DMS79 treated with DMSO at 0.1 percent for 48 hours (cell line): ENCODE measurements at regions not wholly inside any gene's neighbourhood (a gene's known extent, or its start where the extent isn't known, plus 50 kb on each side); places are given as distances from the start of the nearest gene placed in this dataset.

ENCODE experiments used
- DNase-seq: peaks from one replicate; lab custom pipeline; 2025; lab: John Stamatoyannopoulos, UW

DNA sequence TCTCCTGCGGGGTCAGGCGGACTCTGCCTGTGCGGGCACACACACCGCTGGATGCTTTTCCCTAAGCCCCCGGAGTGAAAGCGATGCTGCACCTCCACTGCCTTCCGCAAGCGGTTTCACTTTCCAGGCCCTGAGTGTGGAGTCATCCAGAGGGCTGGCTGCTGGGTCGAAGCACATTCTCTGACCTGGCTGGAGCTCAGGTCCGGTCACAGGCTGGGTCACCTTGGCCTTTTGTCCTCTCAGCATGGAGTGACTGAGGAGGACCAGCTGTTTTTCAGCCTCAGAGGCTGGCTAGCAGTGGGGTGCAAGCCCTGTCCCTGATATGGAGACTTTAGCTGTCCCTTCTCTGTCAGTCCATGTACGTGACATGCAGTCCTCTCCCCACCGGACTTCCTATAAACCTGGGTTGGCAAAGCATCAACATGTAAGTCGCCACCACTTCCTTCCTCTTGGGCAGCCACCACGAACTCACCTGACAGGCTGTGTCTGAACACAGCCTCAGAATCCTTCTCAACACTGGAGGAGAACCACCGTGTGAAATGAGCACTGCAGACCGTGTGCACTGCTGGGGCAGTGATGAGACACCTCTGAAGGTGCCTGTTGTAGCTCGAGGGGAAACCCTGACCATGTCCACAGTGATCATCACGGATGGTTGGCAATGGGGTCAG is 51.3 kb downstream of the GADD45G start:
- no peak for DNase-seq

DNA sequence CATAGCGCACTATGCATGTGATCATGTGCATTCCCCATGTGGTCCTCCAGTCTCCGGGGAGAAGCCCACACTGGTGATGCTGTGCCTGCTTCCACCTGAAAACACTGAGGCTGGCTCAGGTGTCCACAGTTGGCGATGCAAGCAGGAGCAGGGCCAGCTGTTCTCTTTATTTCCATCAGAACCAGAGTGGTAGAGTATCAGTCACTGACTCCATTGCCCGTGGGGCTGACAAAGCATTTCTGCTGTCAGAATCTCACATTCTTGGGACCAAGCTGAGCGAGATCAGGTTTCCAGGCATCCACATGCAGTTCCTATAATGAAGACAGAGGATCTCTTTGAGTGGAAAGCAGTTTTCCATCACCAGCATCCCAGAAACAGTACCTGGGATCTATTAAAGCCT is 52.5 kb downstream of the GADD45G start:
- no peak for DNase-seq

DNA sequence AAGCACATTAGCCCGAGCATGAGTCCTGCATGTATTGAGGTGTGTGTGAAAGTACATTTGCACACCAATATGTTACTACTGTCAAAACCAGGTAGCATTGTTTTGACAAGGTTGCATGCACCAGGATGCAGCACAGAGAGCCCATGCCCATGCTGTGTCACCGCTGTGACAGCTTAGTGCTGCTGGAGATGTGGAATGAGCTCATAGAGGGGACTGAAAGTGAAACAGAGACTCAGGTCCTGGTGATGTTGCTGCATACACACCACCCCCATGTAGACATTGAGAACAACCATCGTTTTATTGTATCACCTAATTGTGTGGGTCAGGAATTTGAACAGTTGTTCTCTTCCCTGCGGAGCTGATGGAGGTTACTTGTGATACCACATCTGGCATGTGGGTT is 53.0 kb downstream of the GADD45G start:
- DNase-seq = no peak

DNA sequence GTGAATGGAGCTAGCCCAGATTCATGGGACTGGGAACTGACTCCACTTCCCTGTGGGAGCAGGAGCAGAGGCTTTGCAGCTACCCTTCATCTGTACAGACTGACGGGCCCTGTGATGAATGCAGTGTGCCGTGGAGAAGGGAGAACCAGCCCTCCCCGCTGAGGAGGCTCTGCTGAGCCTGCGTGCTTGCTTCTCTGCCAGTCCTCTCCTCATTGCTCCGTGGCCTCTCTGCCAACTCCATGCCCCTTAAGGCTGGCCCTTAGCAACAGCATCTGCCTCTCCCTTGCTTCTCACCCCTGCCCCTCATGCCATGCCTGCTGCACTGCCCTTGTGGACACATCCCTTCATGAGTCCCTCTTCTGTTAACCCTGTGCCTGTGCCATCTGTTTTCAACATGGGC is 53.6 kb downstream of the GADD45G start:
- no peak for DNase-seq

DNA sequence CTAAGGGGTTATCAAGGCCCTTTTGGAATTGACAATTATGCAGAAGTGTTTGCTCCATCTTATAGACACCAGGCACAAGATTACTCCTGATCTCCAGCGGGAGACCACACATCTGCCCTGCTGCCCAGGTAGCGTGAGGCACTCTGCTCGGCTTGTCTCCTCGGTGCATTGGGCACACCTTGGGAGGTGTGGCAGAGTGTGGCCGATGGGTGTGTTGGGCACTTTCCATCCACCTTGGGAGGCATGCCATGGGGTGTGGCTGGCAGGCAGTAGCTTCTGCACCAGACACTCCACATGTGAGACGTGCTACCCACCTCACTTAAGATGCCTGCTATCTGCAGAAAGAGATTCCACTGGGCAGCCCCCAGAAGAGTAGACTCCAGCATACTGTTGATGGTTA is 54.1 kb downstream of the GADD45G start:
- DNase-seq = no peak

DNA sequence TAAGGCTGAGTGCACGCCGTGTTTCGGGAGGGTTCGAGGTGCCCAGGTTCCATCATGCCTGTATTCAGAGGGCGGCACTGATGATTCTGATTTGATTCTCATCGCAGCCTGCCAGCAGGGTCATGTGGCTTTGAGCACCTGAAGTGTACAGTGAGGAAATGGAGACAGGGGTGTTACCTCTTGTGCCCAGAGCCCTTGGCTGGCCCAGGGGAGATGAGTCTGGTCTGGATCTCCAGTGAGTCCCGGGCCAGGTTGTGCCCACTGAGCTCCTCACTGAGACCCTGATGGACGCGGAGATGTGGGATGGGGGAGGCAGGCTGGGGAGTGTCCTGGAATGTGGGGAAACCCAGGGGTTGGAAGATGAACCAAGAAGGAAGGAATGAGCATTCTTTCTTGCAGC is 54.7 kb downstream of the GADD45G start:
- no peak for DNase-seq

DNA sequence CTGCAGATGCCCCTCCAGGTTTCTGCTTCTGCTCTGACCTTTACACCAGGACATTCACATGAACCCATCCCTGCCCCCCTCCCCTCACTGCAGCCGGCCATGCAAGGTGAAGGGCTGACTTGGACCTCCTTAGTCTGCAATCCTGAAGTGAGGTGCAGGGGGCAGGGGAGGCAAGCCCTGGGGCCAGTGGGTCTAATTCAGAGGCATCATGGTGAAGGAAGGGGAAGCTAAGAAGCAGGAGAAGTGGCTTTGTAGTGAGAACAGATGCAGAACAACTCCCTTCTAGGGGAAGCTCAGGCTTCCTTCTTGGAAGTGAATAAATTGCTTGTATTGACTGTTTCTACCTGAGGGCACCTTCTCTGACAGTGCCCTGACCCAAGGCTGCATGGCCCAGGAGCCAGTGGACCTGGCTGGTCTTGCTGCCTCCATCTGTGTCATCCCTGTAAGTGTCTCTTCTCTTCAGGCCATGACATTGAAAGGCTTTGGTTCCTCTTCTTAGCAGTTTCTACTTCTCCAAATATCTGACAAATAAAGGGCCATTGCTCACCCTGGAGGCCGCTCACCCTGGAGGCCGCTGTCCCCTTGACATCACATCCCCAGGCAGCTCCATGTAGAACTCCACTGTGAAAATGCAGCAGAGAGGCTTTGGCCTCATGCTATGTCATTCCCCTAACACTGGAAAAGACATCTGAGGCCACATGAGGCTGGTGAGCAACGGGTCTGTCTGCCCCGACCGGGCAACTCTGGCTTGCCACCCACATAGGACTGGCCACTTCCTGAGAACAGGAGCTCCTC is 55.3 kb downstream of the GADD45G start:
- DNase-seq = no peak

DNA sequence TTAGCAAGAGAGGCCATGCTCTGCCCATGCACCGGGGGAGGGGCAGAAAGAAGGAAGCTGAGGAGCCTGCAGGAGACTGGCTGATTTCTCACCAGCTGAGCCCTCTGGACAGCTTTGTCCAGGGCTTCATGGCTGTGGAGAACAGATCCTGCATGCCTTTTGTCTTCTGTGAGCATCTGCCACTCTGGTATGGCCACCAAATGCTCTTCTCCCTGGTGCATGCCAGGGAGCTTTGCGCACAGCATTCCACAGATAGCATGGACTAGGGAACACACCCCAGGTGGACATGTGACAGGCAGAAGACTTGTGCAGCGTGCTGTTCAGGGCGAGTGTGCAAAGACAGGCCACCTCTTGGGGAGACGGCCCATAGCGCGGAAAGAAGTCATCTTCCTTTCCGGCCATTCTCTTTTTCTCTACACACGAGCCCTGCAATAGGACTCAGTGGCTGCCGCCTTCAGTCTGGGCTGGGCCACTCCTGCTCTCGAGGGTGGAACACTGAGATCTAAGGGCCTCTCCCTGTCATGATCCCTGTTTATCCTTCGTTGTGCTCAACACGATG is 56.7 kb downstream of the GADD45G start:
- no peak for DNase-seq

DNA sequence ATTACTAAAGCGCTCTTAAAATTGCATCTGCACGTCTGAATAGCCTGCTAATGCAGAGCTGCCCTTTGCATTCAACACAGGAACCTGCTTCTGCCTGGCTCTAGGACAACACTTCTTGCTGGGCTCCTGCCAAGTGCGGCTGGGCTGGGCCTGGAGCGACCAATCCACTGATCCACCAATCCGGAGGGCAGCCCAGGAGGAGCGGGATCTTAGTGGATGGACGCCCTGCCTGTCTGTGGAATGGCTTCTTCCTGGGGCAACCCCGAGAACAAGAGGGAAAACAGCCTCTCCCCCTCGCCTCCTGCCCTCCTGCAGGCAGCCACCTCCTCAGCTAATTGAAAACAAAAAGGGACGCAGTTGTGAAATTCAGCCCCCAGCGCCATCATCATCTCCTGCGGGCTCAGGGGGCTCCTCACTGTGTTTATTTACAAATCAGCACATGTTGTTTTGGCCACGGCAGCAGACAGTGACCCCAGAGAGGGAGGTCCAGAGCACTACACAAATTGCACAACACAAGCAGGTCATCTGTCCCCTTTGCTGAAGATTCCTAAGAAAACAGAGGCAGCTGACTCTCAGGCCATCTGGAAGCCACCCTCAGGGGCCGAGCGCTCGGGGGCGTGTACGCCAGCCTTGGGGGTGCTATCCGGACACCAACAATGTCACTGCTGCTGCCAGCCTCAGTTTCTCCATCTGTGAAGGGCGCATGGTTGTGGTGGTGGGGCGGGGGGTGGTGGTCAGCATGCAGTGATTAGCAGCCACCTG is 57.3 kb downstream of the GADD45G start:
- DNase-seq = peak; percentile 93

DNA sequence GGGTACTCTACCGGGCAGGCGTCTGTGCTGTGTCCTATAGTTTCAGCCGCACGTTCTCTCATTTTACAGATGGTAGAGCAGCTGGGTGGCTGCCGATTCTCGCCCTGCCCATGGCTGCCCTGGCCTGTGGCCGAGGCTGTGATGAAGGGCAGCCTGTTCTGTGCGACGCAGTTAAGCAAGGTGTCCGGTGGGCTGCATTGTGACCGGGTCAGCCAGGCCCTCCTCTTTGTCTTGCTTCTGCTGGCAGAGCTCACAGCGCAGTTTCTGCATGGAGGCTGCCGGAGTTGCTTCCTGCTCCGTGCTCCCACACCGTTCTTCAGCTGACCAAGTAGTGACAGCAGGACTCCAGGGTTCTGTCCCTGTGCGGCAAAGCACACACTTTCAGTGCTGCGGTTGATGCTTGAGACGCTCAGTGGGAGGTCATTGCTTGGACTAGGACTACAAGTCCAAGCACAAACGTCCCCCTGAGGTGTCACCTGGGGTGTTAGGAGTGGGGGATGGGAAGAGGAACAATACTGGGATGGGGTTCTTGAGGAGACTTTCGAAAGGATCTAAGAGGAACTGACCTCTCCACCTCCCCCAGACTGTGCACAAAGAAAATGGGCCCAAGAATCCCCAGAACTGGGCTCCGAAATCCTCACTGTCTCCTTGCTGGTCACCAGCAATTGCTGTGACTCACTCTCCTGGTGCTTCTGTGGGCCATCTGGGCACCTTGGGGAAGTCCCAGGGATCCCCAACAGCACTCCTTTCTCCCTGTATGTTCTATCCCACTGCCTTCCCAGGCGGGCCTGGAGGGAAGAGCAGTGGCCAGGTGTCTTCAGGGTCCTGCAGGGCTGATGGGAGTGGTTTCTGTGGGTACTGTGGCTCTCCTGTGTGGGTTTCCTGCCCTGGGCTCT is 58.2 kb downstream of the GADD45G start:
- no peak for DNase-seq

DNA sequence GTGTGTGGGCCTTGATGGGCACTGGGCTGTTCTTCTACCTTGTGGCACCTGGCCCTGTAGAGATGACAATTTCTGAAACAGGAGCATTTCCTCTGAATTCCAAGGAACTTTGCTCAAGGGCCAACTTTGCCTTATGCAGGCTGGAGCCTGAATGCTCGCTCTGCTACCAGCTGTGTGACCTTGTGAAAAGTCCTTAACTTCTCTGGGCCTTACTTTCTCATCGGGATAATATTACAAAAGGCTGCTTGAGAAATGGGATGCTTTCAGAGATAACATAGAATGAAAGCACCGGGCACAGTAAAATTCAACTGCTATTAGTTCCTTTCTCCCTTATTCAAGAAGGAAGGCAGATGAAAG is 58.8 kb downstream of the GADD45G start:
- no peak for DNase-seq

DNA sequence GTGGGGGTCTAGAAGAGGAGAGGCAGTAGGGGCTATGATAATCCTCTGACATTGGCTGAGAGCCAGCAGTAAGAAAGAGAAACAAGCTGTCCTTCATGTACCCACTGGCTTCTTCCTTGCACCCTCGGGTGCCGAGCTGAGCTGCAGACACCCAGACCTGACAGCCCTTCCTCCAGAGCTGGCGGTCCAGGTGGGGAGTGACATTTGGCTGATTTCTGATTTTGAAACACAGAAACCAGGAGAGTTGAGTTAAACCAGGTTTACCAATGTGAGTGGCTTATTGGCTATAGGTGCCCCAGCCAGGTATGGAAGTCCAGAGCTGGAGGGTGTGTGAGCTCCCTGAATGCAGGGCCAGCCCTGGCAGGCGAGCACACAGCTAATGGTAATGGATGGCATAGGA is 59.2 kb downstream of the GADD45G start:
- DNase-seq = no peak

DNA sequence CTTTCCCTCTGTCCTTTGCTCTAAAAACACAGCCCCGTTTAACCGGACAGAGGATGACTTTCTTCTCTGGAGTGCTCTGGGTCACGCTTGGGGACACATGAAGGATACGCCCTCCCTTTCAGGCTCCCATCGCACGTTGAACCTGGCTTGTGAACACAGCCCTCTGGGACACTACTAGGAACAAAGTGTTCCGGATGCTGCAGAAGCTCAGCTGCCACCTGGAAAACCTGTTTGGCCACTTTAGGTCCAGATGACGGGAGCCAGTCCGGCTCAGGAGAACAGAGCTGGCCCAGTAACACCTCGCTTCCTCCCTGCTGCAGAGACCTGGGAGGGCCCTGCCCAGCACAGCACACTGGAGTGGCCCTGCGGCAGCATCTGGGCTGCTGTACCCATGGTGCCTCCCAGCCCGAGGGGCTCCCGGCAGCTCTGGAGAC is 60.1 kb downstream of the GADD45G start:
- peak; percentile 87 for DNase-seq

DNA sequence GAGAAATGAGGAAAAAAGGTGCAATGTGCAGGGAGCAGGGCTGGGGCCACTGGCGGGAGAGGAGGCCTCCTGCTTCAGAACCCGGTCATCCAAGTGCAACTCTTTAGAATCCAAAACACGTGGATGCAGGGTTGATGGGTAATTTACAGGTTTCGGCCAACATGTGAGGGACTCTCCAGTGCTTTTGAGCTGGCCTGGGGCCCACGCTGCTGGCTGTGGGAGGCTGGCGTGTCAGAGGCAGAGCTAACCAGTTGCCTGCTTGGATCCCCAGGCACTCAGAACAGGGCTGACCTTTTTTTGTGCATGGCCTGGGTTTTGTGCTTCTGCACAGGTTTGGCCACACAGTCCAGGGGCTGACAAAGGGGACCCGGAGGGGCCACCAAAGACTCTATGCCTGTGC is 61.6 kb downstream of the GADD45G start:
- DNase-seq = no peak

DNA sequence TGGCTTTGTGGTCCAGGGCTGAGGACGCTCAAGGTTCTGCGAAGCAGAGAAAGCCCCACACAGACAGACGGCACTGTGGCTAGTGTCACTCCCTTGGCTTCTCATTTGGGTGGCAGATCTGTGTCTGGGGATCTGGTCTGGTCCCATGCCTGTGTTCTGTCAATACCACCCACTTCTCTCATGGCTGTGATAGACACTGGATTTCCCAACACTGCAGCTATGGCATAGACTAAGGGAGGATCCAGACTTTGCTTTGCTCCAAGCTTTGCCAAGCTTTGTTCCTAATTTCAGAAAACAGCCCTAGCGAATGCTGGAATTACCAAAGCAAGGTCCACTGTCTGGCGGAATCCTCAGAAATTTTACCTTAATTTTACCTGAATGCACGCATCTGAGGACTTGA is 62.1 kb downstream of the GADD45G start:
- DNase-seq = no peak

DNA sequence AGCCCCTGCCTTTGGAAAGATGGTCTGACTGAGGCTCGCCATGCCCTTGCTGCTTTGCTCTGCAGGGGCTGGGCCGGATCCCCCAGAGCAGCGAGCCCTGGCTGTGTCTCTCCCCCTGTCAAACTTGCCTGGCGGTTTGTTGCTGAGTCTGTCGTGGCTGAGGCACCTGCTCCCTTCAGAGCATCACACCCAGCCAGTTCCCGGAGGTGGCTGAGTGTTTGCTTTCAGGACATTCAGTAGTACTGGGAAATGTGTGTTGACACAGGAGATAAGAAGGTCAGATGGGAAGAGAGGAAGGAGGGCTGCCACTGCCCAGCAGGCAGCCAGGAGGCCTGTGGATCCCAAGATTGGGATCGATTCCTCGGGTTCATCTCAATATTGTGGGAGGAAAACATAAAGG is 62.9 kb downstream of the GADD45G start:
- DNase-seq = peak; percentile 45

DNA sequence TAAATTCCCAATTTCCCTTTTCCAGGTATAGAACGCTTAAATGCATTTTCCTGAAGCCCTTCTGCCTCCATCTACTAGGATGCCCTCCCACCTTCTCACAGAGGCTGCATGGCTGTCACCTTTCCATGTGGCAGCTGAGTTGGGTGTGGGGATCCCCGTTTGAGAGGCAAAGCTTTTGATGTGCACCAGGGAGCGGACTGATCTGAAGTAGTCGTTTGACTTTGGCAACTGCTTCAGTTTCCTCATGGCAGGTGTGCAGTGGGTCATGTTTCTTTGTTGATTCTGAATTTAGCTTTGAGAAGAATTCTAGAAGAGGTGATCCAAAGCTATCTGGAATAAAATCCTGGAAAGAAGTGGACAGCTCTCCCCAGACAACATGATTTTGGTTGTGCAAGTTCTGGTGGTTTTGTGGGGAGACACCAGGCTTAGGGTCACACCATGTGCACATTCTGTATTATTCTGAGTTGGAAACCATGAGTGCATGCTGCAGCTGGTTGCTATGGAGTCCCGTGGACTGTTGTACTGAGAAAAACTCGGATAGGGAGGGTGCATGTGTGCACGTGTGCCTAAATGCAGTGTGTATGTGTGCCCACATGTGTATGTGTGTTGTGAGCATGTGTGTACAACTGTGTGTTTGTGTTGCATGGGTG is 63.5 kb downstream of the GADD45G start:
- DNase-seq = peak; percentile 62

DNA sequence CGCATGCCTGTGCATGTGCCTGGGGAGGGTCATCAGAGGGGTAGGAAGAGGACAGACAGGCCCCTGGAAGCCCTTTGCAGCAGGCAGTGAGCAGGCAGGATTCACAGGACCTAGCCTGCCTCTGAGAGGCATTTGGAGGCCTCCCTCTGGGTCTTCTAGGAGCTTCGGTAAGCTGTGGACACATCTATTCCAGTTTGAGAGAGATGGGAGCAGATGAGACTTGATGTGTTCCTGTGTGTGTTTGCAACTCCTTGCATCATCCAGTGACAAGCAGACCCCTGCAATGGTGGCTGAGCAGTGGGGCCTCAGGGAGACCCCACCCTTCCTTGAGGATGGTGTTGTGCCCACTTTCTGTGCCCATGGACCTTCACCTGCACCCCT is 64.0 kb downstream of the GADD45G start:
- DNase-seq = no peak

DNA sequence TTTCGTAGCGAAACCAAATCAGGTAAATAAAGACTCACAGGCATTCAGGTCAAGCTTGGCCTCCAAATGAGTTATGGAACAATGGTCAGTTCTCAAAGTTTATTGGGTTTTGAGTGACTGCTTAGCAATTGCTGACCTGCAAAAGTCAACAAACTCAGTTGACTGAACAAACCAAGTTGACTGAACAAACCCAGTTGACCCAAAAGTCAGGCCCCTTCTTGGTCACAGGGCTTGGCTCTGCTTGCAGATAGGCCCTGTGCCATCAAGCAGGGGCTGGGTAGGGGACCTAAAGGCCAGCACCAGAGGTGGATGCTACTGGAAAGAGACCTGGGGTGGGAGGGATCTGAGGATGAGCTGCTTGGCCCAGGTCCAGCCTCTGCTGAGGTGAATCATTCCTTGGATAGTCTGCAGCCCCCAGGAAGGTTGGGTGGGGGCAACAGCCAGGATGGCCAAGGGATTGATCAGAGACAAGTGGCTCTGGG is 64.6 kb downstream of the GADD45G start:
- no peak for DNase-seq

DNA sequence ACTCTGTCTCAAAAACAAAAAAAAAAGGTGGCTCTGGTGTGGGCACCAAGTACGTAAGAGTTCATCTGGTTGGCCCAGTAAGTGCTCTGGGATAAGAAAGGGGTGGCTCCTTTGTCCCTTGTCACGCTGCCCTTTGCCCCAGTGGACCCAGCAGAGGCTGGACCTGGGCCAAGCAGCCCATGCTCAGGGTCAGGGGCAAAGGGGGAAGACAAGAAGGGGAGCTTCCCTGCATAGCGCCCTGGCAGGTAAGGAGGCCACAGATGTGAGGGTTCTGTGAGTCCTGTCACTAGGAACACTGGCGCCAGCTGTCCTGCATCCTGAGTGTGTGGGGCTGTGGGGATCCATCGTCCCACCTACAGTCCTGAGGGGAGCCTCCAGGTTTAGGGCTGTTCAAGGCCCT is 65.3 kb downstream of the GADD45G start:
- no peak for DNase-seq

DNA sequence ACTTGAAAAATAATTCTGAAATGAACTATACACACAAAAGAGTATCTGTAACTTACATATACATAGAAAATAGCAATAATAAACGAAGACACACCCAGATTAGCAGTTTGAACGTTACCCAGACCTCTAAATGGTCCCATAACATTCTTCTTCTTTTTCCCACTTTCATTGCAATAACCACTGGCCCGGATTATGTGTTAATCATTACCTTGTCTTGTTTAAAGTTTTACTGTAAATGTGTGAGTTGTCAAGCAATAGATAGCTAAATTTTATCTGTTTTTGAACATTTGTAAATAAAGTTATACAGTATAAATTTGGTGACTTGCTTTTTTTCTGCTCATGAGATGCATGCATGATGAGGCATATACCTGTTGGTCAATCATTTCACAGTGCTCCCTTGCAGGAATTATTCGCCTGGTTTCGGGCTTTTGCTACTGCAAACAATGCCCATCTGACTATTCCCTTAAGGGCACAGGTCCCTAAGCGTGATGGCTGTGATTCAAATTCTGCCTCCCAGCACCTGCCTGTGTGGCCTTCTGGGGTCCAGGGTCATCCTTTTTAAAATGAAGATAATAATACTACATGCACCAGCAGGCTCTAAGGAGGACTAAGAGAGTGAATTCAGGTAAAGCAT is 66.1 kb downstream of the GADD45G start:
- no peak for DNase-seq
